ENCODE measurements at regions not wholly inside any gene's neighbourhood (a gene's known extent, or its start where the extent isn't known, plus 50 kb on each side); places are given as distances from the start of the nearest gene placed in this dataset.

DNA sequence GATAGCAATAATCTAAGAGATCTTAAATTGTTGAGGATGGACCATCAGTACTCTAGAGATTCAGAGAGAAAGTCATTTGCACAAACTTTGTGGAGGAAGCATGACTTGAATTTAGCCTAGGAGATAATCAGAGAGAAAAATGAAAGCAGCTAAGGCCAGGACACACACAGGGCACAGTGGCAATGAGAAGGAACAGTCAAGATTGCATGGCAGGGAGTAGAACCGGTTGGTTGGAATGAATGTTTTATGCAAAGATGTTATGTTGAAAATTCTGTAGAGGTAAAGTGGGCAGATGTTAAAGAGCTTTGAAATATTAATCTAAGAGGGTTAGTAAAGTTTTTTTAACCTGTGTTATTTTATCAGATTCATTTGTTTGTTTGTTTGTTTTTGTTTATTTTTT lies 521.8 kb downstream of the GATA3 start:
- TF ChIP-seq, protein P1, sequence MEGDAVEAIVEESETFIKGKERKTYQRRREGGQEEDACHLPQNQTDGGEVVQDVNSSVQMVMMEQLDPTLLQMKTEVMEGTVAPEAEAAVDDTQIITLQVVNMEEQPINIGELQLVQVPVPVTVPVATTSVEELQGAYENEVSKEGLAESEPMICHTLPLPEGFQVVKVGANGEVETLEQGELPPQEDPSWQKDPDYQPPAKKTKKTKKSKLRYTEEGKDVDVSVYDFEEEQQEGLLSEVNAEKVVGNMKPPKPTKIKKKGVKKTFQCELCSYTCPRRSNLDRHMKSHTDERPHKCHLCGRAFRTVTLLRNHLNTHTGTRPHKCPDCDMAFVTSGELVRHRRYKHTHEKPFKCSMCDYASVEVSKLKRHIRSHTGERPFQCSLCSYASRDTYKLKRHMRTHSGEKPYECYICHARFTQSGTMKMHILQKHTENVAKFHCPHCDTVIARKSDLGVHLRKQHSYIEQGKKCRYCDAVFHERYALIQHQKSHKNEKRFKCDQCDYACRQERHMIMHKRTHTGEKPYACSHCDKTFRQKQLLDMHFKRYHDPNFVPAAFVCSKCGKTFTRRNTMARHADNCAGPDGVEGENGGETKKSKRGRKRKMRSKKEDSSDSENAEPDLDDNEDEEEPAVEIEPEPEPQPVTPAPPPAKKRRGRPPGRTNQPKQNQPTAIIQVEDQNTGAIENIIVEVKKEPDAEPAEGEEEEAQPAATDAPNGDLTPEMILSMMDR (IDR thresholded peaks at IDR 0.05), result no peak
- TF ChIP-seq POLR2A (IDR thresholded peaks at IDR 0.05) (no peak), POLR2AphosphoS5 (IDR thresholded peaks at IDR 0.05) (no peak)
